ENCODE measurements at regions not wholly inside any gene's neighbourhood (a gene's known extent, or its start where the extent isn't known, plus 50 kb on each side); places are given as distances from the start of the nearest gene placed in this dataset.

DNA sequence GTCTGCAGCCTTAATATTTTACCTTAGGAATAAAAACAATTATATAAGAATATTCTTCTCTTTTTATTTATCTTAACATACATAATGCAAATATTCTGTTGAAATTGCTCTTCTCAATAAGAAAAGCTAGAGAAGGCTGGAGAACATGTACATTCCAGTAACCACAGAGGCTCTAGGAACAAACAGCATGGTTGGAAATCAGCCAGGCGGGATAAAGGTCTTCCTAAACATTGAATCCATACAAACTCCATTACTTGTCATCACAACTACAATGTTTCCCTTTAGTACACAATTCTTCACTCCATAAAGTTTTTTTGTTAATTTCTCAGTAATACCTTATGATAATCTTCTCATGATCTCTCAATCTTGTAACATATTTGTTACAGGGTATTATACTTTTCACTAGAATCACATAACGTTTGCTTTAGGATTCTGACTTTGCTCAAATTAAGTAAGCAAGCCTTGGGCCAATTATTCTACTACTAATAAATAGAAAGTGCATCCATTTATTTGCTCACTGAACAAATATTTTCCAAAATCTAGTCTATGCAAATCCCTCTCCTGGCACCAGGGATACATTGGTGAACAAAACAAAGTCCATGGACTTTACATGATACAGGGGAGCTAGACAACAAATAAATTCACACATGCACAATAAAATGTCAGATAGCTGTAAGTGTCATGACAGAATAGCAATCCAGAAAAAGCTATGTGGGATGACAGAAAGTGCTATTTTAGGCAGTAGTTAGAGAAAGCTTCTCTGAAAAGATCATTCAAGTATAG lies 237.5 kb upstream of the TMTC1 start:
- DNase-seq, result no peak
- no peaks in the 10 kb centered on the region for H3K36me3 ChIP-seq
- intact Hi-C loops (cut with DNase I), result no loop called here
- no peak overlapping the region for H3K27ac ChIP-seq
- no peak overlapping the region for H3K4me3 ChIP-seq
- no peaks in the 10 kb centered on the region for H3K27me3 ChIP-seq
- TF ChIP-seq, protein P1, sequence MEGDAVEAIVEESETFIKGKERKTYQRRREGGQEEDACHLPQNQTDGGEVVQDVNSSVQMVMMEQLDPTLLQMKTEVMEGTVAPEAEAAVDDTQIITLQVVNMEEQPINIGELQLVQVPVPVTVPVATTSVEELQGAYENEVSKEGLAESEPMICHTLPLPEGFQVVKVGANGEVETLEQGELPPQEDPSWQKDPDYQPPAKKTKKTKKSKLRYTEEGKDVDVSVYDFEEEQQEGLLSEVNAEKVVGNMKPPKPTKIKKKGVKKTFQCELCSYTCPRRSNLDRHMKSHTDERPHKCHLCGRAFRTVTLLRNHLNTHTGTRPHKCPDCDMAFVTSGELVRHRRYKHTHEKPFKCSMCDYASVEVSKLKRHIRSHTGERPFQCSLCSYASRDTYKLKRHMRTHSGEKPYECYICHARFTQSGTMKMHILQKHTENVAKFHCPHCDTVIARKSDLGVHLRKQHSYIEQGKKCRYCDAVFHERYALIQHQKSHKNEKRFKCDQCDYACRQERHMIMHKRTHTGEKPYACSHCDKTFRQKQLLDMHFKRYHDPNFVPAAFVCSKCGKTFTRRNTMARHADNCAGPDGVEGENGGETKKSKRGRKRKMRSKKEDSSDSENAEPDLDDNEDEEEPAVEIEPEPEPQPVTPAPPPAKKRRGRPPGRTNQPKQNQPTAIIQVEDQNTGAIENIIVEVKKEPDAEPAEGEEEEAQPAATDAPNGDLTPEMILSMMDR (IDR thresholded peaks at IDR 0.05), result no peak
- TF ChIP-seq EP300 (IDR thresholded peaks at IDR 0.05) (no peak), POLR2A (IDR thresholded peaks at IDR 0.05) (no peak), POLR2AphosphoS5 (IDR thresholded peaks at IDR 0.05) (no peak)
- H3K4me1 ChIP-seq, result peaks cover 0 to 6% (median 3%) of the 10 kb centered on the region in 4 donors
- WGBS, 2 donors, result 61 to 72% methylated on average over 2 of the region's 2 CpGs
- H3K9me3 ChIP-seq, result no peaks in the 10 kb centered on the region

DNA sequence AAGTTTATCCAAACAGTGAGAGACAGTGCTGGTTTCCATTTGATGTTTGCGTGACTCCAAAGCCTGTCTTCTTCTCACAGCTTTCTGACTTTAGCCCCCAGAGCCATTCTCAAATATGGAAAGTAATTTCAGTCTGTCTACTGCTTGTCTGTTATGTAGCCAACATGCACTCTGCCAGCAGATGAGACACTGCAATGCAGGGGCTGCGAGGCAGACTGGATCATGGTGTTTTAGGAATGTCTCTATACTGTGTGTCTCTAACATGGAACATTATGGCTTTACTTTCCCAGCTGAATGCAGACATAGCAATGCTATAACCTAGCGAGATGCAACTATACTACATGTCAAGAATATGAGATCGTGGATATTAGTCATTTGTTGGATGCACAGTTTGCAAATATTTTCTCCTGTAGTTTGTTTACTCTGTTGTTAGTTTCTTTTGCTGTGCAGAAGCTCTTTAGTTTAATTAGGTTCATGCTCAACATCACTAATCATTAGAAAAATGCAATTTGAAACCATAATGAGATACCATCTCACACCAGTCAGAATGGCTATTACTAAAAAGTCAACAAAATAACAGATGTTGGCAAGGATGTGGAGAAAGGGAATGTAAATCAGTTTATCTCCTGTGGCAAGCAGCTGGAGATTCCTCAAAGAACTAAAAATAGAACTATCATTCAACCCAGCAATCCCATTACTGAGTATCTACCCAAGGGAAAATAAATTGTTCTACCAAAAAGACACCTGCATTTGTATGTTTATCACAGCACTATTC lies 235.8 kb upstream of the TMTC1 start:
- H3K27me3 ChIP-seq, result no peaks in the 10 kb centered on the region
- peaks cover 0 to 6% (median 3%) of the 10 kb centered on the region in 4 donors for H3K4me1 ChIP-seq
- no peak overlapping the region for H3K4me3 ChIP-seq
- 72 to 80% methylated on average over 4 of the region's 4 CpGs for WGBS, 2 donors
- H3K9me3 ChIP-seq, result no peaks in the 10 kb centered on the region
- no peaks in the 10 kb centered on the region for H3K36me3 ChIP-seq
- no peak for TF ChIP-seq POLR2AphosphoS5 (IDR thresholded peaks at IDR 0.05)
- TF ChIP-seq POLR2A (IDR thresholded peaks at IDR 0.05), result no peak
- no peak for TF ChIP-seq EP300 (IDR thresholded peaks at IDR 0.05)
- TF ChIP-seq, protein P1 (IDR thresholded peaks at IDR 0.05), result no peak
- H3K27ac ChIP-seq, result no peak overlapping the region
- intact Hi-C loops (cut with DNase I), result no loop called here
- no peak for DNase-seq

DNA sequence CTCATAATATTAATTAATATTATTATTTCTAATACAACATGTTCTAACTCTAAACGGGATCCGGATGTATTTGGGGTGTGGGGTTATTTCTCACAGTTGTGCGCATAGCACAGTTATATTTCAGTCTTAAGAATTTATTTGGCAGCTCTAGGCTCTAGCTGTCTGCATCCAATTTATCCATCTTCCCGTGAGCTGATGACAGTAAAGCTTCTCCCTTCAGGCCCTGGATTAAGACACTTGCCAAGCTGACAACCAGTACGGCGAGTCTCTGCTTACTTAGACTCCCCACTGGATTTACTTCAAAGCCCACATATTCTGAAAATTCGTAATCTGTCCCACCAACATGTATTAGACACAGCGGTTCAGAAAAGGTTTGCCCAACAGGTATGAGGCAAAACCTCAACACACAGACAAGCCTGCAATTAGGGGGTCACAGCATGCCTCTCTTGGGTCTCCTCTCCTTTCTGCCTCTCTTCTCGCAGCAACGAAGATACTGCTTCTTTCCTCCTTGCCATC lies 232.9 kb upstream of the TMTC1 start:
- WGBS, 2 donors, result 88 to 89% methylated on average over 10 of the region's 10 CpGs
- Histone ChIP-seq H3K4me3 (no peak overlapping the region), H3K27me3 (no peaks in the 10 kb centered on the region), H3K4me1 (no peaks in the 10 kb centered on the region), H3K27ac (no peak overlapping the region), H3K36me3 (no peaks in the 10 kb centered on the region), H3K9me3 (no peaks in the 10 kb centered on the region)
- no peak for DNase-seq
- TF ChIP-seq, protein P1 (IDR thresholded peaks at IDR 0.05), result no peak
- TF ChIP-seq EP300 (IDR thresholded peaks at IDR 0.05) (no peak), POLR2AphosphoS5 (IDR thresholded peaks at IDR 0.05) (no peak), POLR2A (IDR thresholded peaks at IDR 0.05) (no peak)
- intact Hi-C loops (cut with DNase I), result no loop called here

DNA sequence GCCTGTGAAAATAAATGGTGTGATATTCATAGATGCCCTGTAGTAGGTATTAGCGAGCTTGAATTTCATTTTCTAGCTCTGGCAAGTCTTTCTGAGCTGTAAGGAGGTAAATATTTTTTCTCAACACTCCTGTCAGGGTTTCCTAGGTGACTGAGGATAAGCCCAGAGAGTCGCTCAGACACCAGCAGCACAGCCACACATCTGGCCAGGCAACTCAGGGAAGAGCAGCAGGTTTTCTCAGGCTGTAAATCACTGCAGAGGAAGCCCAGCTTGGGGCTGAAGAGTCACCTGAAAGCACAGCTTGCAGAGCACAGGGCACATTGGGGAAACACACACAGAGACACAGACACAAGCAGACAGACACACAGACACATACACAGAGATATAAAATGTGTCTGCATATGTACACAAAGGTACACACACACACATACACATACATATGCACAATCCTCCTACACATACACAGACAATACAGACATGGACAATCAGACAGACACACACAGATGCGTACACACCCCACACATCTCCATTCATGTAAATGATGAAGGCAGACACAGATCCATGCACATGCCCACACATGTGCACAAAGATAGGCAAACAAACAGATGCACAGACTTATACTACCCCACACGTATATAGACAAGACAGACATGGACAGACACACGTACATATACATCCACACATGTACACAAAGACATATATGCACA lies 232.0 kb upstream of the TMTC1 start:
- Histone ChIP-seq H3K27ac (no peak overlapping the region), H3K4me3 (no peak overlapping the region), H3K4me1 (no peaks in the 10 kb centered on the region), H3K27me3 (no peaks in the 10 kb centered on the region), H3K36me3 (no peaks in the 10 kb centered on the region), H3K9me3 (no peaks in the 10 kb centered on the region)
- TF ChIP-seq, protein P1 (IDR thresholded peaks at IDR 0.05), result no peak
- TF ChIP-seq POLR2A (IDR thresholded peaks at IDR 0.05), result no peak
- TF ChIP-seq EP300 (IDR thresholded peaks at IDR 0.05), result no peak
- TF ChIP-seq POLR2AphosphoS5 (IDR thresholded peaks at IDR 0.05), result no peak
- no peak for DNase-seq
- intact Hi-C loops (cut with DNase I), result no loop called here
- 62 to 75% methylated on average over 5 of the region's 5 CpGs for WGBS, 2 donors

Measured in sigmoid colon (tissue), 6 donors.